PC-3 (cell line): ENCODE measurements at regions not wholly inside any gene's neighbourhood (a gene's known extent, or its start where the extent isn't known, plus 50 kb on each side); places are given as distances from the start of the nearest gene placed in this dataset.

ENCODE experiments used
- ATAC-seq: fragments of 200-7000 bp; cut with Tn5 transposase; 2 replicates; pipeline ENCODE4 v1.9.1; 2020; ENCODE audit warnings: mild to moderate bottlenecking, moderate library complexity
- BruUV-seq: library from RNA; stranded (reverse); fragments of 400-500 nt; replicated peaks from 2 replicates; lab custom pipeline; 2021; lab: Mats Ljungman, UMichigan
- CTCF ChIA-PET: fragments of 300-600 bp; sonication (Branson Sonifier 250); formaldehyde crosslinking; loops from one replicate; lab custom pipeline; 2022; ENCODE audit warnings: antibody characterized with exemption; lab: Charles Lee
- POLR2A ChIA-PET: fragments of 300-600 bp; sonication (Branson Sonifier 250); formaldehyde crosslinking; loops from one replicate; lab custom pipeline; 2022; ENCODE audit warnings: antibody characterized with exemption; ENCODE audit not compliant: unreplicated experiment; lab: Charles Lee
- DNase-seq: peaks from one replicate; pipeline ENCODE4 v3.0.0-alpha.2; 2015
- H2AFZ ChIP-seq: fragments of 300-600 bp; sonication (generic); 2 replicates; pipeline ENCODE4 v1.6.0; 2016; ENCODE audit warnings: antibody characterized with exemption, low read length
- H3F3A ChIP-seq: fragments of 300-600 bp; sonication (generic); one replicate; pipeline ENCODE4 v1.6.0; 2017; ENCODE audit warnings: antibody characterized with exemption, low read length, control low read depth, mild to moderate bottlenecking; ENCODE audit not compliant: unreplicated experiment
- H3K27ac ChIP-seq: fragments of 300-600 bp; sonication (generic); 2 replicates; pipeline ENCODE4 v1.5.1; 2016; ENCODE audit warnings: mild to moderate bottlenecking, low read length
- H3K27me3 ChIP-seq: fragments of 300-600 bp; sonication (generic); 2 replicates; pipeline ENCODE4 v1.6.1; 2016; ENCODE audit warnings: low read length, mixed read lengths
- H3K36me3 ChIP-seq: fragments of 300-600 bp; sonication (generic); 2 replicates; pipeline ENCODE4 v1.6.1; 2016; ENCODE audit warnings: low read depth, mixed run types, low read length, mixed read lengths
- H3K4me1 ChIP-seq: fragments of 300-600 bp; sonication (generic); 2 replicates; pipeline ENCODE4 v1.5.1; 2016; ENCODE audit warnings: low read length; ENCODE audit not compliant: insufficient read depth
- H3K4me2 ChIP-seq: fragments of 300-600 bp; sonication (generic); 2 replicates; pipeline ENCODE4 v1.6.0; 2016; ENCODE audit warnings: low read length
- H3K4me3 ChIP-seq: fragments of 300-600 bp; sonication (generic); 2 replicates; pipeline ENCODE4 v1.5.1; 2016; ENCODE audit warnings: mild to moderate bottlenecking, low read length, mixed read lengths
- H3K79me2 ChIP-seq: fragments of 300-600 bp; sonication (generic); 2 replicates; pipeline ENCODE4 v1.6.1; 2017; ENCODE audit warnings: low read length, mixed read lengths
- H3K9ac ChIP-seq: fragments of 300-600 bp; sonication (generic); 2 replicates; pipeline ENCODE4 v1.6.0; 2016; ENCODE audit warnings: mild to moderate bottlenecking, low read length
- H3K9me2 ChIP-seq: fragments of 300-600 bp; sonication (generic); replicated peaks from 2 replicates; pipeline ENCODE4 v1.6.1; 2016; ENCODE audit warnings: mixed run types, low read length, mixed read lengths
- H3K9me3 ChIP-seq: fragments of 300-600 bp; sonication (generic); 2 replicates; pipeline ENCODE4 v1.6.1; 2016; ENCODE audit warnings: low read length, mixed read lengths
- H4K20me1 ChIP-seq: fragments of 300-600 bp; sonication (generic); 2 replicates; pipeline ENCODE4 v1.6.1; 2016; ENCODE audit warnings: low read length, mixed read lengths
- EZH2 ChIP-seq: fragments of 300-600 bp; sonication (generic); IDR thresholded peaks from one replicate; pipeline ENCODE4 v1.6.1; 2017; ENCODE audit warnings: antibody characterized with exemption, mild to moderate bottlenecking, low read length; ENCODE audit not compliant: unreplicated experiment
- EZH2phosphoT487 ChIP-seq: fragments of 300-600 bp; sonication (generic); IDR thresholded peaks from 2 replicates; pipeline ENCODE4 v1.6.1; 2018; ENCODE audit warnings: mild to moderate bottlenecking, antibody characterized with exemption, low read length, borderline replicate concordance
- intact Hi-C: fragments of 100-400 bp; cut with micrococcal nuclease; formaldehyde crosslinking; loops from 2 replicates; pipeline ENCODE4 v1.9.0; 2023
- TF ChIP-seq, protein P1 (sequence below): fragments of 300-600 bp; sonication (generic); conservative IDR thresholded peaks from 2 replicates; pipeline ENCODE4 v1.5.1; 2017; ENCODE audit warnings: antibody characterized with exemption, low read depth, mild to moderate bottlenecking, low read length

- ChIA-PET CTCF (no interaction called here), POLR2A (no interaction called here)
- H3K4me1 ChIP-seq: no peaks in the 10 kb centered on the region
- H3K9ac ChIP-seq: no peak overlapping the region
- no peak overlapping the region for H3K27ac ChIP-seq
- H3K9me3 ChIP-seq: no peaks in the 10 kb centered on the region
- no peaks in the 10 kb centered on the region for H4K20me1 ChIP-seq
- no peak overlapping the region for H3K4me3 ChIP-seq
- no peak overlapping the region for H2AFZ ChIP-seq
- DNase-seq (no peak), ATAC-seq (no peak)
- intact Hi-C loops: no loop called here
- no peaks in the 10 kb centered on the region for H3K36me3 ChIP-seq
- TF ChIP-seq EZH2 (no peak), EZH2phosphoT487 (no peak)
- TF ChIP-seq, protein P1, sequence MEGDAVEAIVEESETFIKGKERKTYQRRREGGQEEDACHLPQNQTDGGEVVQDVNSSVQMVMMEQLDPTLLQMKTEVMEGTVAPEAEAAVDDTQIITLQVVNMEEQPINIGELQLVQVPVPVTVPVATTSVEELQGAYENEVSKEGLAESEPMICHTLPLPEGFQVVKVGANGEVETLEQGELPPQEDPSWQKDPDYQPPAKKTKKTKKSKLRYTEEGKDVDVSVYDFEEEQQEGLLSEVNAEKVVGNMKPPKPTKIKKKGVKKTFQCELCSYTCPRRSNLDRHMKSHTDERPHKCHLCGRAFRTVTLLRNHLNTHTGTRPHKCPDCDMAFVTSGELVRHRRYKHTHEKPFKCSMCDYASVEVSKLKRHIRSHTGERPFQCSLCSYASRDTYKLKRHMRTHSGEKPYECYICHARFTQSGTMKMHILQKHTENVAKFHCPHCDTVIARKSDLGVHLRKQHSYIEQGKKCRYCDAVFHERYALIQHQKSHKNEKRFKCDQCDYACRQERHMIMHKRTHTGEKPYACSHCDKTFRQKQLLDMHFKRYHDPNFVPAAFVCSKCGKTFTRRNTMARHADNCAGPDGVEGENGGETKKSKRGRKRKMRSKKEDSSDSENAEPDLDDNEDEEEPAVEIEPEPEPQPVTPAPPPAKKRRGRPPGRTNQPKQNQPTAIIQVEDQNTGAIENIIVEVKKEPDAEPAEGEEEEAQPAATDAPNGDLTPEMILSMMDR: no peak
- H3K9me2 ChIP-seq: no peaks in the 10 kb centered on the region
- no TSS peak for BruUV-seq
- H3K4me2 ChIP-seq: no peak overlapping the region
- no peaks in the 10 kb centered on the region for H3K79me2 ChIP-seq
- no peaks in the 10 kb centered on the region for H3F3A ChIP-seq
- H3K27me3 ChIP-seq: 0 out of 2 replicates have a peak, but pooled peaks cover 3% of the 10 kb centered on the region
Measured at GRCh38 chr7:155999631-156000489, 187.6 kb upstream of the SHH start.

GRCh38 chr7:155998766-155999630 lies 186.7 kb upstream of the SHH start:
- CTCF ChIA-PET: no interaction called here
- no peak overlapping the region for H2AFZ ChIP-seq
- DNase-seq (no peak), ATAC-seq (no peak)
- intact Hi-C loops: no loop called here
- H3K27ac ChIP-seq: no peak overlapping the region
- no peaks in the 10 kb centered on the region for H4K20me1 ChIP-seq
- TF ChIP-seq EZH2: no peak
- no peak for TF ChIP-seq EZH2phosphoT487
- TF ChIP-seq, protein P1: no peak
- H3K36me3 ChIP-seq: no peaks in the 10 kb centered on the region
- H3K9me2 ChIP-seq: no peaks in the 10 kb centered on the region
- no peak overlapping the region for H3K9ac ChIP-seq
- no peak overlapping the region for H3K4me3 ChIP-seq
- POLR2A ChIA-PET: interaction anchor here (0.6 kb wide), 1 partner anchor 15 kb away, joined by 5 read pairs; no protein-coding TSS in a partner anchor
- H3F3A ChIP-seq: no peaks in the 10 kb centered on the region
- H3K79me2 ChIP-seq: no peaks in the 10 kb centered on the region
- BruUV-seq: no TSS peak
- no peaks in the 10 kb centered on the region for H3K4me1 ChIP-seq
- 0 out of 2 replicates have a peak, but pooled peaks cover 3% of the 10 kb centered on the region for H3K27me3 ChIP-seq
- H3K4me2 ChIP-seq: no peak overlapping the region
- H3K9me3 ChIP-seq: no peaks in the 10 kb centered on the region
